H9 (cell line): ENCODE measurements at regions not wholly inside any gene's neighbourhood (a gene's known extent, or its start where the extent isn't known, plus 50 kb on each side); places are given as distances from the start of the nearest gene placed in this dataset.

Experiments
- DNase-seq: peaks from one replicate; pipeline ENCODE4 v3.0.0-alpha.2; 2017
- H2AFZ ChIP-seq: one replicate; pipeline ENCODE4 v1.6.1; 2013; ENCODE audit warnings: mild to moderate bottlenecking, low read length, control low read depth, moderate library complexity
- H2AK5ac ChIP-seq: 2 replicates; pipeline ENCODE4 v1.6.1; 2013; ENCODE audit warnings: low read length, control low read depth, mixed read lengths; ENCODE audit not compliant: insufficient read length
- H2BK120ac ChIP-seq: one replicate; pipeline ENCODE4 v1.6.1; 2013; ENCODE audit warnings: low read depth, mild to moderate bottlenecking, low read length, control low read depth, inconsistent platforms; ENCODE audit not compliant: poor library complexity, severe bottlenecking
- H2BK12ac ChIP-seq: 2 replicates; pipeline ENCODE4 v1.6.1; 2013; ENCODE audit warnings: low read length, control low read depth, mixed read lengths, low read depth; ENCODE audit not compliant: insufficient read length
- H2BK15ac ChIP-seq: 2 replicates; pipeline ENCODE4 v1.6.1; 2013; ENCODE audit warnings: low read depth, low read length, control low read depth
- H2BK20ac ChIP-seq: one replicate; pipeline ENCODE4 v1.6.1; 2013; ENCODE audit warnings: low read depth, mild to moderate bottlenecking, low read length, control low read depth, inconsistent platforms; ENCODE audit not compliant: poor library complexity, severe bottlenecking
- H2BK5ac ChIP-seq: 2 replicates; pipeline ENCODE4 v1.6.1; 2013; ENCODE audit warnings: low read length, control low read depth, mixed read lengths; ENCODE audit not compliant: insufficient read length
- H3K14ac ChIP-seq: 2 replicates; pipeline ENCODE4 v1.6.1; 2013; ENCODE audit warnings: low read length, control low read depth; ENCODE audit not compliant: insufficient read depth
- H3K18ac ChIP-seq: 2 replicates; pipeline ENCODE4 v1.6.1; 2013; ENCODE audit warnings: low read depth, mild to moderate bottlenecking, mixed read lengths, low read length, control low read depth; ENCODE audit not compliant: insufficient read length
- H3K23ac ChIP-seq: 2 replicates; pipeline ENCODE4 v1.6.1; 2013; ENCODE audit warnings: low read length, control low read depth, mixed read lengths, low read depth; ENCODE audit not compliant: insufficient read length
- H3K23me2 ChIP-seq: 2 replicates; pipeline ENCODE4 v1.6.1; 2013; ENCODE audit warnings: low read depth, mild to moderate bottlenecking, mixed read lengths, low read length, control low read depth; ENCODE audit not compliant: insufficient read length, poor library complexity, severe bottlenecking
- H3K27ac ChIP-seq: 2 replicates; pipeline ENCODE4 v1.5.1; 2013; ENCODE audit warnings: low read length, control low read depth, mixed read lengths, low read depth; ENCODE audit not compliant: insufficient read length
- H3K27me3 ChIP-seq: 2 replicates; pipeline ENCODE4 v1.6.1; 2013; ENCODE audit warnings: low read length, control low read depth, inconsistent platforms; ENCODE audit not compliant: insufficient read depth
- H3K4ac ChIP-seq: 2 replicates; pipeline ENCODE4 v1.6.1; 2013; ENCODE audit warnings: low read depth, mild to moderate bottlenecking, control low read depth, inconsistent platforms, low read length, moderate library complexity
- H3K4me1 ChIP-seq: 2 replicates; pipeline ENCODE4 v1.6.1; 2013; ENCODE audit warnings: low read length, control low read depth, inconsistent platforms; ENCODE audit not compliant: insufficient read depth
- H3K4me2 ChIP-seq: 2 replicates; pipeline ENCODE4 v1.6.1; 2013; ENCODE audit warnings: low read length, control low read depth, mixed read lengths; ENCODE audit not compliant: insufficient read length, insufficient read depth
- H3K56ac ChIP-seq: 2 replicates; pipeline ENCODE4 v1.6.1; 2013; ENCODE audit warnings: low read depth, mild to moderate bottlenecking, mixed read lengths, low read length, control low read depth; ENCODE audit not compliant: insufficient read length
- H3K79me1 ChIP-seq: 2 replicates; pipeline ENCODE4 v1.6.1; 2013; ENCODE audit warnings: low read depth, mild to moderate bottlenecking, moderate library complexity, low read length, control low read depth, inconsistent platforms; ENCODE audit not compliant: insufficient read depth, poor library complexity, severe bottlenecking
- H3K79me2 ChIP-seq: 2 replicates; pipeline ENCODE4 v1.6.1; 2013; ENCODE audit warnings: low read length, control low read depth, inconsistent platforms; ENCODE audit not compliant: insufficient read depth
- H3K9ac ChIP-seq: 2 replicates; pipeline ENCODE4 v1.6.1; 2013; ENCODE audit warnings: low read length, control low read depth, mixed read lengths; ENCODE audit not compliant: insufficient read length; ENCODE audit errors: extremely low read depth
- H3K9me3 ChIP-seq: one replicate; pipeline ENCODE4 v1.6.1; 2013; ENCODE audit warnings: low read depth, low read length, inconsistent platforms; ENCODE audit not compliant: control insufficient read depth
- H3T11ph ChIP-seq: one replicate; pipeline ENCODE4 v1.6.1; 2013; ENCODE audit warnings: mild to moderate bottlenecking, low read length, control low read depth, inconsistent platforms
- H4K20me1 ChIP-seq: one replicate; pipeline ENCODE4 v1.6.1; 2013; ENCODE audit not compliant: control insufficient read depth, insufficient read length, insufficient read depth
- H4K5ac ChIP-seq: 2 replicates; pipeline ENCODE4 v1.6.1; 2013; ENCODE audit warnings: low read depth, mild to moderate bottlenecking, mixed read lengths, low read length, control low read depth; ENCODE audit not compliant: insufficient read length
- H4K8ac ChIP-seq: replicated peaks from 2 replicates; pipeline ENCODE4 v1.6.1; 2013; ENCODE audit warnings: low read length, control low read depth, mixed read lengths, low read depth; ENCODE audit not compliant: insufficient read length
- H4K91ac ChIP-seq: 2 replicates; pipeline ENCODE4 v1.6.1; 2013; ENCODE audit warnings: low read depth, mild to moderate bottlenecking, moderate library complexity, mixed read lengths, low read length, control low read depth; ENCODE audit not compliant: insufficient read length
- H3K27ac Mint-ChIP-seq, 3 experiments: 2 replicates in 2 of 3; 3 replicates in 1 of 3; pipeline ENCODE4 v1.8.0; 2020 to 2021; ENCODE audit warnings: mixed read lengths in 3 of 3, mild to moderate bottlenecking in 1 of 3, moderate library complexity in 1 of 3
- H3K27me3 Mint-ChIP-seq: 2 replicates; pipeline ENCODE4 v1.8.0; 2021; ENCODE audit warnings: low read depth, mild to moderate bottlenecking, moderate library complexity, mixed read lengths
- H3K36me3 Mint-ChIP-seq, 3 experiments: 2 replicates in 2 of 3; 3 replicates in 1 of 3; pipeline ENCODE4 v1.8.0; 2020 to 2021; ENCODE audit warnings: low read depth in 3 of 3, mixed read lengths in 3 of 3; ENCODE audit not compliant: insufficient read depth in 1 of 3
- H3K4me1 Mint-ChIP-seq, 2 experiments: 2 replicates each; pipeline ENCODE4 v1.8.0; 2020; ENCODE audit warnings: mixed read lengths in 2 of 2
- H3K4me3 Mint-ChIP-seq, 2 experiments: 2 replicates in 1 of 2; 3 replicates in 1 of 2; pipeline ENCODE4 v1.8.0; 2020 to 2021; ENCODE audit warnings: mild to moderate bottlenecking in 2 of 2, mixed read lengths in 2 of 2, moderate library complexity in 1 of 2
- H3K9me3 Mint-ChIP-seq, 2 experiments: 2 replicates in 1 of 2; 3 replicates in 1 of 2; pipeline ENCODE4 v1.8.0; 2020; ENCODE audit warnings: mild to moderate bottlenecking in 2 of 2, mixed read lengths in 2 of 2, moderate library complexity in 1 of 2
- WGBS: extraction: QIAGEN DNeasy Blood & Tissue Kit; methylation state at CpG from one replicate; pipeline ENCODE4 v1.1.7; 2013; ENCODE audit warnings: missing lambda C conversion rate, low lambda C conversion rate, mixed read lengths; ENCODE audit not compliant: insufficient read length; ENCODE audit errors: extremely low coverage; 5-methylcytosine and 5-hydroxymethylcytosine counted together
- TF ChIP-seq, protein P1 (sequence below): fragments of 200-600 bp; sonication (generic); conservative IDR thresholded peaks from 3 replicates; pipeline ENCODE4 v1.8.0; 2021; ENCODE audit warnings: antibody characterized with exemption, mild to moderate bottlenecking

DNA sequence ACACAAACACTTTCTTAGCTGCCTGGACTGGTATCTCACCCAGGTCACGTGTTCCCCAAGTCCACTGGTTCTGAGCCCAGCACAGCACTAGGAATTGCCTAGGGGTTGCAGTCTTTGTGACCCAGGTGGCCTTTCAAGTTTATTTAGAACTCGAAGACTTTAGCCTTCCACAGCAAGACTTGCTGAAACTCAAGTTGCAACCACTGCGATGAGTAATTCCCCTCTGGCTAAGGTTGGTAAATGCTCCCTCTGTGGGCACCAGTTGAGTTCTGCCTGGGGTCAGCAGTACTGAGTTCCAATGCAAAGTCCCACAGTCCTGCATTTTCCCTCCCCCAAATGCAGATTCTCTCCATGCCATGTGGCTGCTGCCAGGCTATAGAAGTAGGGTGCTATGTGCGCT, 77.6 kb upstream of the MOCS1 start:
- WGBS, result no CpG with 5 or more reads among the region's 4 CpGs
- no peak overlapping the region for H4K8ac ChIP-seq
- peak; percentile 51 for DNase-seq
- H4K91ac ChIP-seq, result no peak overlapping the region
- Mint-ChIP-seq H3K27me3 (no peaks in the 10 kb centered on the region), H3K36me3 (peaks cover 0 to 4% (median 0%) of the 10 kb centered on the region in 3 experiments; a peak in 1 of 7 replicates), H3K27ac (no peak overlapping the region), H3K4me1 (no peaks in the 10 kb centered on the region; a peak in 2 of 4 replicates), H3K4me3 (no peak overlapping the region), H3K9me3 (peaks cover 6% of the 10 kb centered on the region in 2 experiments; a peak in 3 of 5 replicates)
- no peak overlapping the region for H3K56ac ChIP-seq
- no peak overlapping the region for H2AK5ac ChIP-seq
- H3K23ac ChIP-seq, result no peak overlapping the region
- no peak overlapping the region for H2AFZ ChIP-seq
- H2BK15ac ChIP-seq, result no peak overlapping the region
- H3K4me2 ChIP-seq, result no peak overlapping the region
- no peaks in the 10 kb centered on the region for H3K23me2 ChIP-seq
- peaks cover 2% of the 10 kb centered on the region; the same call in 1 of the 2 replicates for H3K4me1 ChIP-seq
- H3K4ac ChIP-seq, result no peak overlapping the region
- TF ChIP-seq, protein P1, sequence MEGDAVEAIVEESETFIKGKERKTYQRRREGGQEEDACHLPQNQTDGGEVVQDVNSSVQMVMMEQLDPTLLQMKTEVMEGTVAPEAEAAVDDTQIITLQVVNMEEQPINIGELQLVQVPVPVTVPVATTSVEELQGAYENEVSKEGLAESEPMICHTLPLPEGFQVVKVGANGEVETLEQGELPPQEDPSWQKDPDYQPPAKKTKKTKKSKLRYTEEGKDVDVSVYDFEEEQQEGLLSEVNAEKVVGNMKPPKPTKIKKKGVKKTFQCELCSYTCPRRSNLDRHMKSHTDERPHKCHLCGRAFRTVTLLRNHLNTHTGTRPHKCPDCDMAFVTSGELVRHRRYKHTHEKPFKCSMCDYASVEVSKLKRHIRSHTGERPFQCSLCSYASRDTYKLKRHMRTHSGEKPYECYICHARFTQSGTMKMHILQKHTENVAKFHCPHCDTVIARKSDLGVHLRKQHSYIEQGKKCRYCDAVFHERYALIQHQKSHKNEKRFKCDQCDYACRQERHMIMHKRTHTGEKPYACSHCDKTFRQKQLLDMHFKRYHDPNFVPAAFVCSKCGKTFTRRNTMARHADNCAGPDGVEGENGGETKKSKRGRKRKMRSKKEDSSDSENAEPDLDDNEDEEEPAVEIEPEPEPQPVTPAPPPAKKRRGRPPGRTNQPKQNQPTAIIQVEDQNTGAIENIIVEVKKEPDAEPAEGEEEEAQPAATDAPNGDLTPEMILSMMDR, result 0 out of 3 replicates have a peak, but pooled peaks have one; percentile 14
- no peak overlapping the region for H3K18ac ChIP-seq
- no peak overlapping the region for H4K5ac ChIP-seq
- H3K27me3 ChIP-seq, result no peaks in the 10 kb centered on the region
- no peak overlapping the region for H3K27ac ChIP-seq
- H3K9me3 ChIP-seq, result no peaks in the 10 kb centered on the region
- H3K9ac ChIP-seq, result no peak overlapping the region
- H2BK20ac ChIP-seq, result no peak overlapping the region
- no peak overlapping the region for H3K14ac ChIP-seq
- no peaks in the 10 kb centered on the region for H3K79me2 ChIP-seq
- no peak overlapping the region for H2BK5ac ChIP-seq
- H3K79me1 ChIP-seq, result no peaks in the 10 kb centered on the region
- no peaks in the 10 kb centered on the region for H4K20me1 ChIP-seq
- no peak overlapping the region for H2BK12ac ChIP-seq
- no peak overlapping the region for H3T11ph ChIP-seq
- H2BK120ac ChIP-seq, result peak overlapping the region; percentile 19
